DOHH2 (cell line): ENCODE measurements at regions not wholly inside any gene's neighbourhood (a gene's known extent, or its start where the extent isn't known, plus 50 kb on each side); places are given as distances from the start of the nearest gene placed in this dataset.

Source experiments
- H3F3A ChIP-seq: fragments of 200-600 bp; sonication (generic), shearing (Covaris generic); 2 replicates; pipeline ENCODE4 v1.6.0; 2016; ENCODE audit warnings: antibody characterized with exemption, mild to moderate bottlenecking; ENCODE audit not compliant: control insufficient read depth, insufficient read depth
- H3K27ac ChIP-seq: fragments of 200-600 bp; sonication (generic); 2 replicates; pipeline ENCODE4 v1.5.1; 2014; ENCODE audit warnings: low read depth, mild to moderate bottlenecking, low read length, moderate library complexity
- H3K27me3 ChIP-seq: fragments of 200-600 bp; sonication (generic); 2 replicates; pipeline ENCODE4 v1.6.1; 2014; ENCODE audit warnings: mild to moderate bottlenecking, low read length, mixed read lengths; ENCODE audit not compliant: control insufficient read depth
- H3K36me3 ChIP-seq: fragments of 200-600 bp; sonication (generic); 2 replicates; pipeline ENCODE4 v1.6.1; 2014; ENCODE audit warnings: mild to moderate bottlenecking, low read length, moderate library complexity, mixed read lengths; ENCODE audit not compliant: control insufficient read depth
- H3K4me1 ChIP-seq: fragments of 200-600 bp; sonication (generic); 2 replicates; pipeline ENCODE4 v1.6.1; 2014; ENCODE audit warnings: mild to moderate bottlenecking, low read length, mixed read lengths; ENCODE audit not compliant: control insufficient read depth
- H3K4me2 ChIP-seq: fragments of 200-600 bp; sonication (generic); 2 replicates; pipeline ENCODE4 v1.6.0; 2014; ENCODE audit warnings: mild to moderate bottlenecking, low read length, moderate library complexity
- H3K4me3 ChIP-seq: fragments of 200-600 bp; sonication (generic); 2 replicates; pipeline ENCODE4 v1.5.1; 2014; ENCODE audit warnings: mild to moderate bottlenecking, low read length, mixed read lengths
- H3K79me2 ChIP-seq: fragments of 200-600 bp; sonication (generic); 2 replicates; pipeline ENCODE4 v1.6.1; 2014; ENCODE audit warnings: mild to moderate bottlenecking, low read length, mixed read lengths; ENCODE audit not compliant: control insufficient read depth
- H3K9me2 ChIP-seq: fragments of 200-600 bp; sonication (generic); replicated peaks from 2 replicates; pipeline ENCODE4 v1.6.1; 2014; ENCODE audit warnings: mild to moderate bottlenecking, low read length, mixed read lengths; ENCODE audit not compliant: control insufficient read depth
- H3K9me3 ChIP-seq: fragments of 200-600 bp; sonication (generic); 2 replicates; pipeline ENCODE4 v1.6.1; 2014; ENCODE audit warnings: antibody characterized with exemption, low read length, mixed read lengths; ENCODE audit not compliant: control insufficient read depth, insufficient read depth
- H4K20me1 ChIP-seq: fragments of 200-600 bp; sonication (generic); 2 replicates; pipeline ENCODE4 v1.6.0; 2014; ENCODE audit warnings: low read depth, mild to moderate bottlenecking, antibody characterized with exemption, low read length, moderate library complexity; ENCODE audit not compliant: control insufficient read depth, insufficient read depth
- CTCF ChIP-seq: fragments of 200-600 bp; sonication (generic); IDR thresholded peaks from one replicate; pipeline ENCODE4 v1.5.1; 2014; ENCODE audit warnings: antibody characterized with exemption, mild to moderate bottlenecking, low read depth, low read length; ENCODE audit not compliant: poor library complexity, severe bottlenecking
- EZH2phosphoT487 ChIP-seq: fragments of 200-600 bp; sonication (generic); IDR thresholded peaks from 2 replicates; pipeline ENCODE4 v1.6.1; 2017; ENCODE audit warnings: borderline replicate concordance, mild to moderate bottlenecking, antibody characterized with exemption, low read length, moderate library complexity, mixed read lengths

- H3K27ac ChIP-seq = no peak overlapping the region
- H3K4me1 ChIP-seq = no peaks in the 10 kb centered on the region
- no peaks in the 10 kb centered on the region for H3F3A ChIP-seq
- no peaks in the 10 kb centered on the region for H3K9me2 ChIP-seq
- H3K27me3 ChIP-seq = no peaks in the 10 kb centered on the region
- no peaks in the 10 kb centered on the region for H3K9me3 ChIP-seq
- no peaks in the 10 kb centered on the region for H4K20me1 ChIP-seq
- H3K36me3 ChIP-seq = no peaks in the 10 kb centered on the region
- TF ChIP-seq CTCF (no peak), EZH2phosphoT487 (no peak)
- H3K4me3 ChIP-seq = no peak overlapping the region
- no peaks in the 10 kb centered on the region for H3K79me2 ChIP-seq
- H3K4me2 ChIP-seq = no peak overlapping the region
These were observed 460.5 kb upstream of the ARID1B start for GRCh38 chr6:156316583-156317125.

GRCh38 chr6:156315146-156315545 is 462.0 kb upstream of the ARID1B start:
- TF ChIP-seq CTCF (no peak), EZH2phosphoT487 (no peak)
- Histone ChIP-seq H3K36me3 (no peaks in the 10 kb centered on the region), H3K27ac (no peak overlapping the region), H3K9me2 (no peaks in the 10 kb centered on the region), H3K9me3 (no peaks in the 10 kb centered on the region), H3K79me2 (no peaks in the 10 kb centered on the region), H3K4me1 (no peaks in the 10 kb centered on the region), H3K4me3 (no peak overlapping the region), H4K20me1 (no peaks in the 10 kb centered on the region), H3K4me2 (no peak overlapping the region), H3K27me3 (no peaks in the 10 kb centered on the region), H3F3A (no peaks in the 10 kb centered on the region)

GRCh38 chr6:156313037-156313436 is 464.1 kb upstream of the ARID1B start:
- Histone ChIP-seq H3K27me3 (no peaks in the 10 kb centered on the region), H3K4me2 (no peak overlapping the region), H3K9me3 (no peaks in the 10 kb centered on the region), H3F3A (no peaks in the 10 kb centered on the region), H3K4me1 (no peaks in the 10 kb centered on the region), H3K79me2 (no peaks in the 10 kb centered on the region), H3K27ac (no peak overlapping the region), H3K9me2 (no peaks in the 10 kb centered on the region), H3K4me3 (no peak overlapping the region), H3K36me3 (no peaks in the 10 kb centered on the region), H4K20me1 (no peaks in the 10 kb centered on the region)
- TF ChIP-seq CTCF (no peak), EZH2phosphoT487 (no peak)
